ENCODE measurements at regions not wholly inside any gene's neighbourhood (a gene's known extent, or its start where the extent isn't known, plus 50 kb on each side); places are given as distances from the start of the nearest gene placed in this dataset.
"Not testable (repeated sequence)": the region's sequence is repeated elsewhere in the genome, so short reads cannot be mapped to it uniquely, and the experiment has no call there.

GRCh38 chr13:83722443-83722842, 159.8 kb downstream of the SLITRK1 start:
- no peak for FAIRE-seq

DNA sequence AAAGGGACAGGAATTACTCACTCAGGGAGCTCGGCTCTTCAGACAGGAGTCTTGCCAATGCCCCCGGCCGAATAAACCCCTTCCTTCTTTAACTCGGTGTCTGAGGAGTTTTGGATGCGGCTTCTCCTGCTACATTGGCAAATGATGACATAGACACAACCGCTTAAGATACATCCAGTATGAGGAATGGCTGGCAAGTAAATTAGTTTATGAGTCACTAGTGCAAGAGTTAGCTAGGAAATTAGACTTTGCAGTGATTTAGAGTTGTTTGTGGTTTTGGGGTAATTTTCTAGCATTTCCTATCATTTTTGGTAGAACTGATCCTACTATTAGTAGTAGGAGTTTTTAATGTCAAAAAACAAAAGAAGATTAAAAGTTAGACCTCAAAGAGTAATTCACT, 166.2 kb downstream of the SLITRK1 start:
- no peak for FAIRE-seq

- FAIRE-seq: no peak
These were observed 168.0 kb downstream of the SLITRK1 start for GRCh38 chr13:83714236-83714635.

- no peak for FAIRE-seq
These were observed 172.2 kb downstream of the SLITRK1 start for GRCh38 chr13:83710133-83710515.

DNA sequence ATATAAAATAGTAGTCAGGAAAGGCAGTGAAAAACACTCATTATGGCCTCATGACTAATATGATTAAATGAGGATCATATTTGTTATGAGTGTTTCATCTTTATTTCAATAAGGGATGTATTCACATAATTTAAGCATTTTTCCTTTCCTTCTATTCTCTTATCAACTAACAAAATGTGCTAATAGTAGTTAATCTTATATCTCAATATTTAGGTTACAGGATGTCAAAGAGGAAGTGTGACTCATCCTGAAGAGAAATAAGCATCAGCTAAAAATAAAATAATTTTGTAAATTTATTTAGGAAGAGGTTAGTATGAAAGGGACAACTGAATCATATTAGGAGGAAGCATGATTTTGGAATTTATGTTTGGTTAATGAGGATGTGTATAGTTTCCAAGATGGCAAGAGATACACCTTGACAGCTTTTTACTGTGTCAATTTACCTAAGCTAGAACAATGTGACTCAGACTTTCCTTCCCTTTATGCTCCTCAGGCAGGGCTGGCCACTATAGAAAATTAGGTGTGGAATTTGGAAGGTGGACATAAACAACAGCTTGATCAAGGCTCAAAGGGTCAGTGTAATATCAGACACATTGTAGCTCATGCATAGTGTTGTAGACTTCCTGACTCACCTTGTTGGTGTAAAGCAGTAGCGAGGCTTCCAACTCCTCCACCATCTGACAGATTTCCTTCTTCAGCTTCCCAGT, 172.7 kb downstream of the SLITRK1 start:
- FAIRE-seq: no peak

GRCh38 chr13:83702021-83702420, 180.3 kb downstream of the SLITRK1 start:
- no peak for FAIRE-seq

DNA sequence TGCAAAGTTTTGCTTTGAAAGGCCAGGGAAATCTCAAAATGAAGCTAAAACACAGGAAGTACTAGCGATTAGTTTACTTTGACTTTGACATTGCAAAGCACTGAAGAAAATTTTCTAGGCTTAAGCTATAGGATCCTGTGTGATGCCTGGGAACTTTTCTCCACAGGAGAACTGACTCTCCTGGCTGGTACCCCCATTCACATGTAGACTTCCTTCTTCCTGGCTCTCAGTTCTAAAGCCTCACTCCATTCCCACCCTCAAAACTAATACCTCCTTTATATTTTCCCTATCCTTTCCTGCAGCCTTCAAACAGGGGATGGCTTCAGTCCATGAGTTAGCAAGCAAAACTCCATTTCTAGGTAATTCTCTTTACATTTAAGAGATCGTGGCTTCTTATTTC, 189.5 kb downstream of the SLITRK1 start:
- FAIRE-seq: no peak

GRCh38 chr13:83691966-83692365, 190.3 kb downstream of the SLITRK1 start:
- no peak for FAIRE-seq

DNA sequence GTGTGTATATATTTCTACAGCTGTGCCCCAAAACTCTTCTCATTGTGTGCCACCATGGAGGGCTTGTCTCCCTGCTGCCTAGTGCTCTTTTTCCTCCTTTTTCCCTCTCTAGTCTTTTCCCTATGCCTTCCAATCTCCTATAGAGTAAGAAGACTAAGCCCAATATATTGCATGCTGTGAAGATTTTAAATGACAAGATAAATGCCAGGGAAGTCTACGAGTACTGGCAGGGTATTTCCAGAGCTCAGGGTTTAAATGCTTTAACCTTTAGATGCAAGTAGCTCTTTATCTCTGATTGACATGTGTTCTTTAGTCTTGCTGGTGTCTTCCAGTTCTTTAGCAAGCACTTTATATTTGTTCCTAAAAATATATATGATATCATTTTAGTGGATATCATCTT, 200.7 kb downstream of the SLITRK1 start:
- no peak for FAIRE-seq

- FAIRE-seq: no peak
These were observed 204.3 kb downstream of the SLITRK1 start for GRCh38 chr13:83677985-83678384.

DNA sequence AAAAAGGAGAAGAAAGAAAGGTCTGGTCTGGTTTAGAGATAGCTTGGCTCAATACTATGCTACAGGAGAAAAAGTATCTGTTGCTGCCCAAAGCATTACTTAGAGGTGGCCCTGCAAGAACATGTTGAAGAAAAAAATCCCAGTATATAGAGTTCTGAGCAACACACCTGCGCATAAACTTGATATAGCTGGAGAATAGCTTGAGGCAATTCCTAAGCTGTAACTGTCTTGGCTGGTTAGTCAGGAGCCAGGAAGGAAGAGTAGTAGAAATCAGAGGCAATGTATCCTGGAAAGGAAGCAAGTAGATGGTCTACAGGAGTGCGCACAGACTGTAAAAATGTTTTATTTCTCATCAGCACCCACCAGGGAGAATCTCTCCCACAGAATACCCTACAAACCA, 209.7 kb downstream of the SLITRK1 start:
- no peak for FAIRE-seq

DNA sequence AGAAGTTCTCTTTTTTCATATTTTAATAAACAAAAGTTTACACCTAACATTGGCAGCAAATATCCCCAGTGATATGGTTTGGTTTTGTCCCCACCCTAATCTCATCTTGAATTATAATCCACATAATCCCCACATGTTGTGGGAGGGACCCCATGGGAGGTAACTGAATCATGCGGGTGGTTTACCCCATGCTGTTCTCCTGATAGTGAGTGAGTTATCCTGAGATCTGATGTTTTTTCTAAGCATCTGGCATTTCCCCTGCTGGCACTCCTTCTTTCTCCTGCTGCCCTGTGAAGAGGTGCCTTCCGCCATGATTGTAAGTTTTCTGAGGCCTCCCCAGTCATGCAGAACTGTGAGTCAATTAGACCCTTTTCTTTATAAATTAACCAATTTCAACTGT, 214.7 kb downstream of the SLITRK1 start:
- no peak for FAIRE-seq

GRCh38 chr13:83666141-83666540, 216.1 kb downstream of the SLITRK1 start:
- no peak for FAIRE-seq

DNA sequence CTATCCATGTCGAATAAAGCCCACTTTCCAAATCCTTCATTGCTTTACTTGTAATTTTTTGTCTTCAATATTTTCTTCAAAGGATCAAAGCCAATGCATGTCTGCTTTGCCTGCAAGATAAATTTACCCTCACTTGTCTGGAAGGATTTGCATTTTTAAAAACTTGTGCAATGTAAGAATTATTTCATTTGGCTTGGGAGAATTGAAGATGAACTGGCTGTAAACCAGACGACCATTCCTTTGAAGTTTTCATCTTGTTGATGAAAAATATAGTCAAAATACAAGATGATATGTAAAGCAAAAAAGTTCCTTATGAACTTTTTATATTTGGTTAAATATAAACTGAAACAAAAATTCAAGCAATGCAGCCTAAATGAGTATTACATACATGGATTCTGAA, 225.0 kb downstream of the SLITRK1 start:
- FAIRE-seq: no peak

DNA sequence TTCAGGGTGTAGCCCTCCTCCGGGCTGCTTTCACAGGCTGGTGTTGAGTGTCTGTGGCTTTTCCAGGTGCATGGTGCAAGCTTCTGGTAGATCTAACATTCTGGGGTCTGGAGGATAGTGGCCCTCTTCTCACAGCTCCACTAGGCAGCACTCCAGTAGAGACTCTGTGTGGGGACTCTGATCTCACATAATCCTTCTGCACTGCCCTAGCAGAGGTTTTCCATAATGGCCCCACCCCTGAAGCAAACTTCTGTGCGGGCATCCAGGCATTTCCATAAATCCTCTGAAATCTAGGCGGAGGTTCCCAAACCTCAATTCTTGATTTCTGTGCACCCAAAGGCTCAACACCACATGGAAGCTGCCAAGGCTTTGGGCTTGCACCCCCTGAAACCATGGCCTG, 239.7 kb downstream of the SLITRK1 start:
- not testable (repeated sequence) for FAIRE-seq

DNA sequence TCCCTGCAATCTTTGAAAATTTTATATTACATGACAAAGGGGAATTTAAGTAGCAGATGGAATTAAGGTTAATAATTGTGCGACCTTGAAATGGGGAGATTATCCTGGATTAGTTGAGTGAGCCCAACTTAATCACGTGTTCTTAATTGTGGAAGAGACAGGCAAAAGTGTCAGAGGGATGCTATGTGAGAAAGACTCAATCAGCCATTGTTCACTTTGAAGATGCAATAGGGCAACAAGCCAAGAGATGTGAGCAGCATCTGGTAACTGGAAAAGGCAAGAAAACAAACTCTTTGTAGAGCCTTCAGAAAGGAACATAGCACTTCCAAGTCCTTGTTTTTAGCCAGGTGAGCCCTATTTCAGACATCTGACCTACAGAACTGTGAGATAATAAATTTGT, 247.7 kb downstream of the SLITRK1 start:
- FAIRE-seq: no peak

GRCh38 chr13:83633746-83634145, 248.5 kb downstream of the SLITRK1 start:
- no peak for FAIRE-seq

- FAIRE-seq: no peak
These were observed 259.9 kb downstream of the SLITRK1 start for GRCh38 chr13:83622422-83622784.

DNA sequence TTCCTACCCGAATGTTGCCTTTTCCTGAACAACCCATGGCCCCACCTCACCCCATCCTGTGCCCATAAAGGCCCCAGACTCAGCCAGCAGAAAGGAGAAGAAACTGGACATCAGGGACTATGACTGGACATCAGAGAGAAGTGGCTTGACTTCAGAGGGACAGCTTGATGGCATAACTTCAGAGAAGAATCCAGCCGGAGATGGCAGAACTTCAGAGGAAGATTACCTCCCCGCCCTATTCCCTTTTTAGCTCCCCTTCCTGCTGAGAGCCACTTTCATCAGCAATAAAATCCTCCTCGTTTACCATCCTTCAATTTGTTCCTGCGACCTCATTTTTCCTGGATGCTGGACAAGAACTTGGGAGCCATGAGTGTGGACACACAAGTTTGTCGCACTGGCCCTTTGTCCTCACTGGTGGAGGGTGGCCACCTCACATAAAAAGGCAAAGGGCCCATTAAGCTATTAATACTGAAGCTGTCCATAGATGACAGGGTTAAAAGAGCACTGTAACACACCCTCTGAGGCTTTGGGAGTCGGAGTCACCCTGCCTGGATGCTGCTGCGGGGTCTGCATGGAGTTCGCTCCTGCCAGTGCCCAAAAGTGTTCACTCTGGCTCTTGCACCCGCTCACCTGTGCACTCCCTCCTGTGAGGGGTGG, 260.4 kb downstream of the SLITRK1 start:
- no peak for FAIRE-seq

DNA sequence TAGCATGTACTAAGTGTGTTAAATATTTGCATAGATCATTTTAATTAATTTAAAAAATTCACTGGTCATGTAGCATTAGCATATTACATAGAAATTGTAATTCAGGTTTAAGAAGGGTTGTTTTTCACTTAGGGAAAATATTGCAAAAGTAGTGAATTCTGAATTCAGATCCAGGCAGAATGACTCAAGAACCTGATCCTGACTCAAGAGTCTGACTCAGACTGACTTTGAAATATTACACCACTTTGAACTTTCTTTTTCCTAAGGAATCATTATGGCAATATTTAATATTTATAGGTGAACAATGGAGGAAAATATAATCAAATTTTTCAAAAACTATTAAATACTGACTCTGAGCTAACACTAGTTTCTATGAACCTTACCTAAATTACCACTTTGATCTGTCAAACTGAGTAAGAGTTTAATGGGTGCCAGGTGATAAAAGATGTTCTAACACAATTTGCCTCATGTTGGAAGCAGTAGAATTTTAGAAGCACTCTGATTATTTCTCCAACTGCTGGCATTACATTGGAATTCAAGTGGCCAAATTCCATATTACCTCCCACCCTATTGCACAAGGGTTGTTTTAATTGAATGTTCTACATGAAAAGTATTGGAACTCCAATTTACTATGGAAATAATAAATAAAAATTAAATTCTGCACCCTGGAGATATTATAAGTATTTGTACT, 261.6 kb downstream of the SLITRK1 start:
- FAIRE-seq: no peak

GRCh38 chr13:83618966-83619365, 263.3 kb downstream of the SLITRK1 start:
- FAIRE-seq: no peak

DNA sequence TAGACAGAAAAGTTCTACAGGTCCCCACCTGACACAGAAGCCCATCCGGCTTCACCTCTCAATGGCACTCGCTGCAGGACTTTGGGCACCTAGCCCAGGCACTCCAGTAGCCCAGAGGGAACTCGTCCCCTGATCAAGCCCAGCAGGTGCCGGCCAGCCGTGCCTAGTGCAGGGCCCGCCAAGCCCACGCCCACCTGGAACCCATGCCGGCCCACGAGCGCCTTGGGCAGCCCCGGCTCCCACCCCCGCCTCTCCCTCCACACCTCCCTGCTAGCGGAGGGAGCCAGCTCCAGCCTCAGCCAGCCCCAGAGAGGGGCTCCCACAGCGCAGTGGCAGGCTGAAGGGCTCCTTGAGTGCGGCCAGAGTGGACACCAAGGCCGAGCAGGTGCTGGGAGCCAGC, 268.8 kb downstream of the SLITRK1 start:
- no peak for FAIRE-seq

DNA sequence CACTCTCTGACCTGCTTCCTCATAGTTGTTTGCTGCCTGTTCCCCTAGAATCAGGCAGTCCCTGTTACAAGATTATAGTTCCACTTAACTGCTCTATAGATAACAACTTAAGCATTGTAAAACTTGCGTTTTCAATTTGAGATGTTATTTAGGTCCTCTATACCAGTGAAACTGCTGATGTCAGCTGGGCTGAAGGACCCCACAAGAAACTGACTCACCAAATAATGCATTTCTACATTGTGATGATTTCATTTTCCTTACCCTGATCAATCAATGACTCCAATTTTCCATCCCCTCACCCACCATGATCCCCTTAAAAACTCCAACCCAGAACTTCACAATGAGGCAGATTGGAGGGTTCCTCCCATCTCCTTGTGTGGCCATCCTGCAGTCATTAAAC, 280.7 kb downstream of the SLITRK1 start:
- FAIRE-seq: no peak

GRCh38 chr13:83592095-83592494, 290.2 kb downstream of the SLITRK1 start:
- no peak for FAIRE-seq

Data from G401.6 (cell line).